ENCODE measurements at regions not wholly inside any gene's neighbourhood (a gene's known extent, or its start where the extent isn't known, plus 50 kb on each side); places are given as distances from the start of the nearest gene placed in this dataset.

DNA sequence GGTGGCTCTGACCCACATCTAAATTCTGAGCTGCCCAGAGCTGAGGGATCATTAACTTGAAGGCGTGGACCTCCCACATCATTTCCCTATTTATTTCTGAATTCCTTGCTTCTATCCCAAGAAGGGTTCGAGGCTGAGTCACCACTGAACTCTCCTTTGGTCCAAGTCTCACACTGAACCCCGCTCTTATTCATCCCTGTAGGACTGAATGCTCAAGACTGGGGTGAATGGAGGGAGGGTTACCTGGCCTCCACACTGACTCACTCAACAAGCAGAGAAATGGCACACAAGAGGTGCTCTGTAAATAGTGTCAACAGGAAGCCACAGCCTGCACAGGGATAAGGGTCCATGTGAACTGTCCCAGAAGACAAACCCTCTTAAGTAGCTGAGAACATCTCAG, 79.1 kb upstream of the FSTL4 start:
- in situ Hi-C loops (cut with MboI; ENCODE audit: low sequenced_read_pairs, unreplicated experiment): no loop called here
- TF ChIP-seq, protein P1, sequence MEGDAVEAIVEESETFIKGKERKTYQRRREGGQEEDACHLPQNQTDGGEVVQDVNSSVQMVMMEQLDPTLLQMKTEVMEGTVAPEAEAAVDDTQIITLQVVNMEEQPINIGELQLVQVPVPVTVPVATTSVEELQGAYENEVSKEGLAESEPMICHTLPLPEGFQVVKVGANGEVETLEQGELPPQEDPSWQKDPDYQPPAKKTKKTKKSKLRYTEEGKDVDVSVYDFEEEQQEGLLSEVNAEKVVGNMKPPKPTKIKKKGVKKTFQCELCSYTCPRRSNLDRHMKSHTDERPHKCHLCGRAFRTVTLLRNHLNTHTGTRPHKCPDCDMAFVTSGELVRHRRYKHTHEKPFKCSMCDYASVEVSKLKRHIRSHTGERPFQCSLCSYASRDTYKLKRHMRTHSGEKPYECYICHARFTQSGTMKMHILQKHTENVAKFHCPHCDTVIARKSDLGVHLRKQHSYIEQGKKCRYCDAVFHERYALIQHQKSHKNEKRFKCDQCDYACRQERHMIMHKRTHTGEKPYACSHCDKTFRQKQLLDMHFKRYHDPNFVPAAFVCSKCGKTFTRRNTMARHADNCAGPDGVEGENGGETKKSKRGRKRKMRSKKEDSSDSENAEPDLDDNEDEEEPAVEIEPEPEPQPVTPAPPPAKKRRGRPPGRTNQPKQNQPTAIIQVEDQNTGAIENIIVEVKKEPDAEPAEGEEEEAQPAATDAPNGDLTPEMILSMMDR (IDR thresholded peaks at IDR 0.05; ENCODE audit: borderline replicate concordance, control extremely low read depth, extremely low read depth, insufficient read depth, missing control alignments): no peak
- no peak for DNase-seq (ENCODE audit: low spot score)

DNA sequence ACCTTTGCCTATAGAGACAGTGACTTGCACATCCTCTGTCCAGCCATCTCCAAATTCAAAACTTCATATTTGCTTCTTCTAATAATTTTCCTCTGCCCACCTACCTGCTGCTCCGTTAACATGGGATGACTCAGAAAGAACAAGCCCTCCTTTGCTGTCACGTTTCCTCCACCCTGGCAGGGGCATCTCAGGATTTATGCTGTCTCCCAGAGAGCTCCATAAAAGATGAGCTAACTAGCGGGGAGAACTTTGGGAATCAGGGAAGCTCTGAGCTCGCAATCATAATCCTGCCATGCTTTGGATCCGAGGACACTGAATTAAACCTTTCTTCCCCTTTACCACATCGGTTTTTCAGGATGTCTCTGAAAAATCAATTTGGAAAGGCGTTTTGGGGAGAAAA, 78.4 kb upstream of the FSTL4 start:
- TF ChIP-seq, protein P1 (IDR thresholded peaks at IDR 0.05; ENCODE audit: borderline replicate concordance, control extremely low read depth, extremely low read depth, insufficient read depth, missing control alignments): no peak
- in situ Hi-C loops (cut with MboI; ENCODE audit: low sequenced_read_pairs, unreplicated experiment): no loop called here
- DNase-seq (ENCODE audit: low spot score): no peak

DNA sequence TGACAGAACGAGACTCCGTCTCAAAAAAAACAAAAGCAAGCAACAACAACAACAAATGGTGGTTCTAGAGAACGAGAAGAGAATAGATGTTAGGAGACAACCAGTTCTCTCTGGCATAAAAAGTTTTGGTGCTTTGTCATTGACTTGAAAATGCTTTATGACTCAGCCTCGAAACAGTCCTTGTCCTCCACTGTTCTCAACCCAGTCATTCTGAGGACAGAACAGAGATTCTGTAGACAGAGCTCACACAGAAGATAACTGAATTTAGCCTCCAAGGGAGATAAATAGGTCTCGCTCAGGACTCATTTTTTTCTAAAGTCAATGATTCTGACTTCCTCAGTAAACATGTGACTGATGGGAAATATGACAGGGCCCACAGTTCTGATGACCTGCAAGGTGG, 76.0 kb upstream of the FSTL4 start:
- DNase-seq (ENCODE audit: low spot score): peak; percentile 24
- TF ChIP-seq, protein P1 (IDR thresholded peaks at IDR 0.05; ENCODE audit: borderline replicate concordance, control extremely low read depth, extremely low read depth, insufficient read depth, missing control alignments): no peak
- in situ Hi-C loops (cut with MboI; ENCODE audit: low sequenced_read_pairs, unreplicated experiment): no loop called here

DNA sequence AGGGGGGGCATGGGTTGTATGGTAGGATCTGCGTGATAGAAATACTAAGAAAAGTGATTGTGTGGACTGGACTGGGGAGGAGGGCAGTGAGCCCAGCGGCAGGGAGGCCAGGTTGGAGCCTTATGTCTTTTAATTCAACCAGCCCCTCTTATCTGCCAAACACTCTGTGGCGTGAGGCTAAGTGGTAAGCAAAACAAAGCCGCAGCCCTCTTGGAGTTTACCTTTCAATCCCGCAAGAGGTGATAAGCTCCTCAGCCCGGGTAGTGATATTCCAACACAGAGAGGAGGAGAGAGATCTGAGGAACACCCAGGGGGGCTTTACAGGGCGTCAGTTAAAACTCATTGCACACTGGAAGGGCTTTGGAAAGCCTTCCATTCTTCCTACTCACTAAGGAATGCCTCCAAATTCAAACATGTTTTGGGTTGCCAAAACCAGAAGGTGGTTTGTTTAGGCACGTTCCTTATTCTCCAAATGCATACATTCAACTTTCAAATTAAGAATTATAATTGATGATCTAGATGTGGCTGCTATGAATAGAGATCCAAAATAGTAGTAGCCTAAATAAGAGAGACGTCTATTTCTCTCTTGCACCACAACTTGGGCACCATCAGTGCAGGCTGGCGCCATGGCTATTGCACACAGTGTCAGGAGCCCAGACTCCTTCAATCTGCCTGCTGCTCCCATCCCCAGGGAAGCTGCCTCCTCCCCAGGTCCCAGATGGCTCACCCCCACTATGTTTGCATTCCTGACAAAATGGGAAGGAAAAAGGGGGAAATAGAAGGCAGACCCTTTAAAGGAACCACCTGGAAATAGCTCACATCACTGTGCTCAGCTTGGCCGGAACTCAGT, 75.1 kb upstream of the FSTL4 start:
- in situ Hi-C loops (cut with MboI; ENCODE audit: low sequenced_read_pairs, unreplicated experiment): no loop called here
- no peak for DNase-seq (ENCODE audit: low spot score)
- TF ChIP-seq, protein P1 (IDR thresholded peaks at IDR 0.05; ENCODE audit: borderline replicate concordance, control extremely low read depth, extremely low read depth, insufficient read depth, missing control alignments): no peak

DNA sequence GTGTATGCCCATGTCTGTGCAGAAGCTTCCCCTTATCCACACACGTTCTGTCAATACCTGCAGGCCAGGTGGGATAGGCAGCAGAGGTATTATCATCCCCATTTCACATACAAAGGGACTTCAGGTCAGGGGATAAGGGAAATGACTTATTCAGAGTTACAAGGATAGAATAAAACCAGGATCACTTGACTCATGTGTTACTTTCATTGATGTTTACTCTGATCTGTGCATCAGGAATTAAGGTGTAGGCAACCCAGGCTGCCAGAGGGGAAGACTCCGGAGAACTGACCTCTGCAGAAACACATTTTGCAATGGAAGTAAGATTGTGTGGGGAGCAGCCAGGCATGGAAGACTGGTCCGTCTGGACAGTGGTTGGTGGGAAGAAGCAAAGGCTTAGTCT, 74.2 kb upstream of the FSTL4 start:
- DNase-seq (ENCODE audit: low spot score): no peak
- in situ Hi-C loops (cut with MboI; ENCODE audit: low sequenced_read_pairs, unreplicated experiment): no loop called here
- TF ChIP-seq, protein P1 (IDR thresholded peaks at IDR 0.05; ENCODE audit: borderline replicate concordance, control extremely low read depth, extremely low read depth, insufficient read depth, missing control alignments): no peak

DNA sequence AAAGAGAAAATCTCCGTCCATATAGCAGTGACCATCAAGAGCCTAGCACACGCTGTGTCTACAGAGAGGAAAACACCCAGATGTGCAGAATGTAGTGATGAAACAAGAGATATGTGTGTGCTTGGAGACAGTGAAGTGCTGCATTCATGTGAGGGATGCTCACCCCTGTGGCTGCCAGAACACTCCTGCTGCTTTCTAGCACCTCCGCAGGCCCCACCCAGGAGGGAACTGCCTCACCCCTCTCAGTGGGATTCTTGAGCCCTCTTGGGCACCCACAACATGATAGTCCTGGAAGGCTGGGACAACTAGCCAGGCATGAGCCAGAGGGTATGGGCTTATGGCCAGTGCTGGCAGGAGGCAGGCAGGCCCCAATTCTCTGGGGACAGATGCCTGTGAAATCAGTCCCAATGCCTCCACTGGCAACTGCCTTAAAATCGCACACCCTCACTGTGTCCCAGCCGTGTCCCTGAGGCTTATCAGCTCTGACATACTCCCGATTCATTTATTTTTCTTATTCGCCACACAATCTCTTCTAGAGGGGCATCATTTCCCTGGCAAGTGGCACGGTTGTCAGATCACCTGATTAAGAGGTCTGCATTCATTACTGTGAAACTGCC, 73.2 kb upstream of the FSTL4 start:
- DNase-seq (ENCODE audit: low spot score): no peak
- in situ Hi-C loops (cut with MboI; ENCODE audit: low sequenced_read_pairs, unreplicated experiment): no loop called here
- TF ChIP-seq, protein P1 (IDR thresholded peaks at IDR 0.05; ENCODE audit: borderline replicate concordance, control extremely low read depth, extremely low read depth, insufficient read depth, missing control alignments): no peak

Data from GM13976 (cell line).